ENCODE measurements at regions not wholly inside any gene's neighbourhood (a gene's known extent, or its start where the extent isn't known, plus 50 kb on each side); places are given as distances from the start of the nearest gene placed in this dataset.

DNA sequence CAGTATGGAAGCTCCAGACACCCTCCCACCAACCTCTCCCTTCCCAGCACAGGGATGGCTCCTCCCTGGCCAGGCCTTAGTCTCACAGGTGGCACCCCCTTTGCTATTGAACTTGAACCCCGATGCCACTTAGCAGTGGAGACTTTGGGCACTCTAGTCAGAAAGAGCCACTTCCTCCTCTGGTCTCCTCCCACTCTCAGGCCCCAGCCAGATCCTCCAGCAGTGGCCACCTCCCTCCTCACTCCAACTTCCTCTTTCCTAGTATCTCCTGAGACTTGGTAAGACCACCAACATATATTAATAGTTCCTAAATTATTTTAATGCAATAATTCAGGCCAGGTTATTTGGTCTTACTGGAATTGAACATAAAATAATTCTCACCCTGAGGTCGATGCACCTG lies 437.2 kb upstream of the ID2 start:
- Histone ChIP-seq H3K4me3 (no peak overlapping the region), H3K27ac (no peak overlapping the region), H3K27me3 (no peaks in the 10 kb centered on the region), H3K36me3 (no peaks in the 10 kb centered on the region), H3K9me3 (no peaks in the 10 kb centered on the region), H3K4me1 (peaks cover 0 to 11% (median 3%) of the 10 kb centered on the region in 3 donors)
- 71 to 76% methylated on average over 2 of the region's 2 CpGs for WGBS, 2 donors
- no peak for DNase-seq
- intact Hi-C loops (cut with DNase I): no loop called here
- TF ChIP-seq, protein P1, sequence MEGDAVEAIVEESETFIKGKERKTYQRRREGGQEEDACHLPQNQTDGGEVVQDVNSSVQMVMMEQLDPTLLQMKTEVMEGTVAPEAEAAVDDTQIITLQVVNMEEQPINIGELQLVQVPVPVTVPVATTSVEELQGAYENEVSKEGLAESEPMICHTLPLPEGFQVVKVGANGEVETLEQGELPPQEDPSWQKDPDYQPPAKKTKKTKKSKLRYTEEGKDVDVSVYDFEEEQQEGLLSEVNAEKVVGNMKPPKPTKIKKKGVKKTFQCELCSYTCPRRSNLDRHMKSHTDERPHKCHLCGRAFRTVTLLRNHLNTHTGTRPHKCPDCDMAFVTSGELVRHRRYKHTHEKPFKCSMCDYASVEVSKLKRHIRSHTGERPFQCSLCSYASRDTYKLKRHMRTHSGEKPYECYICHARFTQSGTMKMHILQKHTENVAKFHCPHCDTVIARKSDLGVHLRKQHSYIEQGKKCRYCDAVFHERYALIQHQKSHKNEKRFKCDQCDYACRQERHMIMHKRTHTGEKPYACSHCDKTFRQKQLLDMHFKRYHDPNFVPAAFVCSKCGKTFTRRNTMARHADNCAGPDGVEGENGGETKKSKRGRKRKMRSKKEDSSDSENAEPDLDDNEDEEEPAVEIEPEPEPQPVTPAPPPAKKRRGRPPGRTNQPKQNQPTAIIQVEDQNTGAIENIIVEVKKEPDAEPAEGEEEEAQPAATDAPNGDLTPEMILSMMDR (IDR thresholded peaks at IDR 0.05): no peak
- TF ChIP-seq POLR2A (IDR thresholded peaks at IDR 0.05): no peak

- WGBS, 2 donors: 94 to 100% methylated on average over 3 of the region's 3 CpGs
- Histone ChIP-seq H3K27ac (no peak overlapping the region), H3K36me3 (no peaks in the 10 kb centered on the region), H3K4me1 (peaks cover 0 to 7% (median 3%) of the 10 kb centered on the region in 3 donors), H3K9me3 (peaks cover 0 to 4% (median 0%) of the 10 kb centered on the region in 3 donors), H3K4me3 (no peak overlapping the region), H3K27me3 (no peaks in the 10 kb centered on the region)
- intact Hi-C loops (cut with DNase I): no loop called here
- no peak for TF ChIP-seq POLR2A (IDR thresholded peaks at IDR 0.05)
- TF ChIP-seq, protein P1 (IDR thresholded peaks at IDR 0.05): no peak
- no peak for DNase-seq
Observed at GRCh38 chr2:8246137-8246536, 435.7 kb upstream of the ID2 start.

GRCh38 chr2:8247905-8248622 lies 433.8 kb upstream of the ID2 start:
- peaks cover 0 to 4% (median 0%) of the 10 kb centered on the region in 3 donors for H3K9me3 ChIP-seq
- H3K4me1 ChIP-seq: peaks cover 0 to 7% (median 3%) of the 10 kb centered on the region in 3 donors
- H3K27ac ChIP-seq: peak overlapping the region in 2 of 4 donors; percentile 29 to 62
- intact Hi-C loops (cut with DNase I): no loop called here
- TF ChIP-seq, protein P1 (IDR thresholded peaks at IDR 0.05): no peak
- no peak for TF ChIP-seq POLR2A (IDR thresholded peaks at IDR 0.05)
- no peak for DNase-seq
- no peak overlapping the region for H3K4me3 ChIP-seq
- H3K36me3 ChIP-seq: no peaks in the 10 kb centered on the region
- WGBS, 2 donors: 70 to 77% methylated on average over 9 to 10 of the region's 11 CpGs
- H3K27me3 ChIP-seq: no peaks in the 10 kb centered on the region

DNA sequence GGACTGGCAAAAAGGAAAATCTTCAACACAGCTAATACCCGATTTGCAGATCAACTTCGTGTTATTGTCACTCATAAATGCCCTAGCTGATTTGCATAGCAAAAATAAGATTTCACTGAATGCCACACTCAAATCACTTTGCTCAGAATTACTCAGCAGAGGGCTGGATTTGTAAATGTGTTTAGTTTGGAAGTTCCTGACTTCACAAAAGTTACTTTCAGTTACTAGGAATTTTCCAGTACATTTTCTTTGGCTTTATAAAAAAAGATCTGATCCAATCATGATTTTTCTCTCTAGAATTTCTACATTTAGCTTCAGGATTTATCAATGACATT lies 433.3 kb upstream of the ID2 start:
- intact Hi-C loops (cut with DNase I): no loop called here
- peaks cover 0 to 4% (median 0%) of the 10 kb centered on the region in 3 donors for H3K9me3 ChIP-seq
- 56 to 80% methylated on average over 2 of the region's 2 CpGs for WGBS, 2 donors
- H3K4me1 ChIP-seq: peaks cover 0 to 7% (median 3%) of the 10 kb centered on the region in 3 donors
- no peaks in the 10 kb centered on the region for H3K27me3 ChIP-seq
- H3K4me3 ChIP-seq: no peak overlapping the region
- H3K27ac ChIP-seq: peak overlapping the region in 2 of 4 donors; percentile 29 to 62
- DNase-seq: no peak
- no peaks in the 10 kb centered on the region for H3K36me3 ChIP-seq
- TF ChIP-seq, protein P1 (IDR thresholded peaks at IDR 0.05): no peak
- TF ChIP-seq POLR2A (IDR thresholded peaks at IDR 0.05): no peak

DNA sequence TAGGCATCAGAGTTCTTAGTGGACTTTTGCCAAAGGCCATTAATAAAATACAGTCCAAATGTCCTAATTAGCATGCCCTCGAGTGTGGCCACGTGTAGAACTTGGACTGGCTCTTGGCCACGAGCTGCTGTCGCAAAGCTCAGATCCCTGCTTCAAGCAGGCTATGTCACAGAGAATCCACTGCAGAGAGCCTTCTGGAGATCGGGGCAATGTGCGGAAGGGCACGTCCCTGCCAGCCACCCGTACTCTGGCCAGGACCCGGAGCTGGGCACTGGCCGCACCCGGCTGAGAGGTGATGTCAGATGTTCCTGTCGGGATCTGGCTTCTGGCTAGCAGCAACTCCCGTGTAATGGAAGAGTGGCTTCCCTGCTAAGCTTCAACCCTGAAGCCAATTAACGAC lies 432.7 kb upstream of the ID2 start:
- no peak for DNase-seq
- intact Hi-C loops (cut with DNase I): no loop called here

More for the DNA sequence above, 432.7 kb upstream of the ID2 start:
- TF ChIP-seq, protein P1 (IDR thresholded peaks at IDR 0.05): no peak
- no peak for TF ChIP-seq POLR2A (IDR thresholded peaks at IDR 0.05)
- Histone ChIP-seq H3K4me3 (no peak overlapping the region), H3K27ac (peak overlapping the region in 2 of 4 donors; percentile 29 to 34), H3K36me3 (no peaks in the 10 kb centered on the region), H3K27me3 (no peaks in the 10 kb centered on the region), H3K4me1 (peaks cover 0 to 7% (median 3%) of the 10 kb centered on the region in 3 donors), H3K9me3 (peaks cover 0 to 4% (median 0%) of the 10 kb centered on the region in 3 donors)
- 49 to 90% methylated on average over 4 to 5 of the region's 14 CpGs for WGBS, 2 donors
